Endothelial cell of umbilical vein (primary cell): ENCODE measurements at regions not wholly inside any gene's neighbourhood (a gene's known extent, or its start where the extent isn't known, plus 50 kb on each side); places are given as distances from the start of the nearest gene placed in this dataset.

Experiments
- BruUV-seq: library from RNA; stranded (reverse); fragments of 400-500 nt; replicated peaks from 2 replicates; lab custom pipeline; 2021; lab: Mats Ljungman, UMichigan
- CTCF ChIA-PET: fragments of 300-600, 350-600 bp; sonication (Branson Sonifier 250); formaldehyde crosslinking; loops from one replicate; lab custom pipeline; 2021; ENCODE audit warnings: antibody characterized with exemption, inconsistent platforms; lab: Charles Lee
- POLR2A ChIA-PET: fragments of 300-600, 350-600 bp; sonication (Branson Sonifier 250); formaldehyde crosslinking; loops from one replicate; lab custom pipeline; 2021; ENCODE audit warnings: antibody characterized with exemption, inconsistent platforms; lab: Charles Lee
- DNase-seq: peaks from one replicate; pipeline ENCODE4 v3.0.0-alpha.2; 2011; ENCODE audit warnings: low read depth, low spot score
- FAIRE-seq: peaks from 2 replicates; lab custom pipeline; 2011; peaks lifted over from hg19 to GRCh38; lab: Jason Lieb, UNC
- H2AFZ ChIP-seq: 2 replicates; pipeline ENCODE4 v1.6.0; 2012; ENCODE audit warnings: low read depth, low read length, control low read depth, inconsistent platforms
- H3K27ac ChIP-seq: 2 replicates; pipeline ENCODE4 v1.5.1; 2011; ENCODE audit warnings: low read depth, mild to moderate bottlenecking, control low read depth, low read length, moderate library complexity; ENCODE audit not compliant: insufficient read depth
- H3K27me3 ChIP-seq, 2 experiments: 2 replicates each; pipeline versions ENCODE4 v1.6.0 to v1.6.1; 2011; ENCODE audit warnings: low read length in 2 of 2, mixed read lengths in 1 of 2; ENCODE audit not compliant: control insufficient read depth in 2 of 2, insufficient read depth in 2 of 2
- H3K36me3 ChIP-seq, 2 experiments: 2 replicates in 1 of 2; 3 replicates in 1 of 2; pipeline ENCODE4 v1.5.1; 2011; ENCODE audit warnings: low read length in 2 of 2, mild to moderate bottlenecking in 1 of 2, moderate library complexity in 1 of 2; ENCODE audit not compliant: control insufficient read depth in 2 of 2, insufficient read depth in 2 of 2; ENCODE audit errors: extremely low read depth in 1 of 2
- H3K4me1 ChIP-seq: 3 replicates; pipeline ENCODE4 v1.5.1; 2011; ENCODE audit warnings: mild to moderate bottlenecking, low read length; ENCODE audit not compliant: control insufficient read depth, insufficient read depth; ENCODE audit errors: extremely low read depth
- H3K4me2 ChIP-seq: 2 replicates; pipeline ENCODE4 v1.6.1; 2011; ENCODE audit warnings: low read length, control low read depth, mixed read lengths; ENCODE audit not compliant: insufficient read depth
- H3K4me3 ChIP-seq, 3 experiments: fragments of 200-600 bp in 1 of 3; sonication (generic), shearing (Covaris generic) in 1 of 3; replicated peaks in 1 of 3; 2 replicates each; pipeline ENCODE4 v1.5.1; 2011 to 2016; ENCODE audit warnings: control low read depth in 3 of 3, low read length in 3 of 3, mild to moderate bottlenecking in 2 of 3, inconsistent platforms in 1 of 3, low read depth in 1 of 3, moderate library complexity in 1 of 3; ENCODE audit not compliant: insufficient read depth in 1 of 3
- H3K79me2 ChIP-seq: 2 replicates; pipeline ENCODE4 v1.6.0; 2012; ENCODE audit warnings: low read length, inconsistent platforms; ENCODE audit not compliant: control insufficient read depth, insufficient read depth
- H3K9ac ChIP-seq: replicated peaks from 2 replicates; pipeline ENCODE3; 2011; ENCODE audit warnings: low read length, control low read depth; ENCODE audit not compliant: insufficient read depth; ENCODE audit errors: extremely low read depth
- H3K9me1 ChIP-seq: replicated peaks from 3 replicates; pipeline ENCODE4 v1.6.0; 2011; ENCODE audit warnings: mild to moderate bottlenecking, low read length; ENCODE audit not compliant: control insufficient read depth, insufficient read depth; ENCODE audit errors: extremely low read depth
- H3K9me3 ChIP-seq: replicated peaks from 2 replicates; pipeline ENCODE4 v1.5.1; 2012; ENCODE audit warnings: low read length, inconsistent platforms; ENCODE audit not compliant: control insufficient read depth, insufficient read depth
- H4K20me1 ChIP-seq: replicated peaks from 2 replicates; pipeline ENCODE3; 2011; ENCODE audit warnings: mild to moderate bottlenecking, low read length; ENCODE audit not compliant: control insufficient read depth, insufficient read depth; ENCODE audit errors: extremely low read depth
- EZH2 ChIP-seq: IDR thresholded peaks from 2 replicates; pipeline ENCODE4 v1.6.1; 2012; ENCODE audit warnings: borderline replicate concordance, low read depth, mild to moderate bottlenecking, moderate library complexity, low read length, inconsistent platforms; ENCODE audit not compliant: severe bottlenecking
- FOS ChIP-seq: IDR thresholded peaks from 2 replicates; pipeline ENCODE4 v1.6.1; 2011; ENCODE audit warnings: mild to moderate bottlenecking, low read length, moderate library complexity, borderline replicate concordance; ENCODE audit not compliant: insufficient read depth
- GATA2 ChIP-seq: IDR thresholded peaks from 2 replicates; pipeline ENCODE4 v1.7.0; 2011; ENCODE audit warnings: low read depth, mild to moderate bottlenecking, moderate library complexity, mixed read lengths, low read length; ENCODE audit not compliant: insufficient read length, insufficient read depth
- JUN ChIP-seq: IDR thresholded peaks from 2 replicates; pipeline ENCODE4 v1.6.1; 2011; ENCODE audit warnings: borderline replicate concordance, low read depth; ENCODE audit not compliant: insufficient read length, insufficient read depth
- MYC ChIP-seq: IDR thresholded peaks from one replicate; pipeline ENCODE4 v1.6.1; 2011; ENCODE audit warnings: mild to moderate bottlenecking, low read depth, low read length
- POLR2A ChIP-seq: IDR thresholded peaks from 2 replicates; pipeline ENCODE4 v1.6.1; 2012; ENCODE audit warnings: low read depth, mild to moderate bottlenecking, control low read depth, low read length
- POLR2AphosphoS5 ChIP-seq: IDR thresholded peaks from 2 replicates; pipeline ENCODE4 v1.6.1; 2012; ENCODE audit warnings: low read depth, mild to moderate bottlenecking, control low read depth, low read length, moderate library complexity; ENCODE audit not compliant: insufficient read depth
- dilution Hi-C: fragments of 300-500 bp; cut with MboI; formaldehyde crosslinking; loops from one replicate; pipeline ENCODE4 v1.15.0; 2019; ENCODE audit warnings: low sequenced_read_pairs; ENCODE audit not compliant: extremely low pct_ligation_motif_present
- intact Hi-C: fragments of 100-400 bp; cut with micrococcal nuclease; formaldehyde crosslinking; loops from one replicate; pipeline ENCODE4 v1.10.0; 2022
- TF ChIP-seq, protein P1 (sequence below): IDR thresholded peaks from 2 replicates; pipeline ENCODE4 v1.6.1; 2011; ENCODE audit not compliant: insufficient read depth, insufficient read length
- TF ChIP-seq, protein P2 (sequence below), 2 donors: IDR thresholded peaks; 1 replicate in 1 of 2; 2 replicates in 1 of 2; pipeline ENCODE4 v1.5.1; 2011; ENCODE audit warnings: low read length in 2 of 2, mild to moderate bottlenecking in 2 of 2, moderate library complexity in 2 of 2, control low read depth in 1 of 2, inconsistent platforms in 1 of 2, low read depth in 1 of 2; ENCODE audit not compliant: insufficient read depth in 1 of 2; ENCODE audit errors: extremely low read depth in 1 of 2

DNA sequence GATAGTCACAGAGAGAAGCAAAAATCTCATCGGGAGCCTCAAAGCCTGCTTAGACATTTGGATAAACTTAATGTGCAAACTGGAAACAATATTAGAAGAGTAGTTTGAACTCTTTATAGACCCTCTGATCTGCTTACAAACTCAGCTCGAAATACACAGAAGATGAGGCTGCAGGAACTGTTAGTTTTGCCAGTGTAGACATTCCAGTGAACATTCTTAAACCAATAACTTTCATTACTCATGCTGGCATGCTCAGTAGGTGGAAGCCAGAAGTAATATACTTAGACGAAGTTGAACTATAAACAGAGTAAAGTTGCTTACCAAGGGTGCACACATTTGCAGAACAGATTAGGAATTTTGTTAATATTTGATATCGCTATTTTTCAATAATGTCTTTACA lies 303.5 kb downstream of the ANKRD50 start:
- H3K4me1 ChIP-seq, result no peaks in the 10 kb centered on the region
- no peaks in the 10 kb centered on the region for H3K79me2 ChIP-seq
- no peaks in the 10 kb centered on the region for H4K20me1 ChIP-seq
- no TSS peak for BruUV-seq
- H3K4me2 ChIP-seq, result no peak overlapping the region
- intact Hi-C loops, result no loop called here
- no peak overlapping the region for H3K27ac ChIP-seq
- DNase-seq, result no peak
- CTCF ChIA-PET, result interaction anchor here (2.2 kb wide), 1 partner anchor 11 kb away, joined by 4 read pairs; no protein-coding TSS in a partner anchor
- H3K27me3 ChIP-seq, result no peaks in the 10 kb centered on the region
- H3K9me1 ChIP-seq, result no peaks in the 10 kb centered on the region
- TF ChIP-seq POLR2A (no peak), GATA2 (no peak), FOS (no peak), EZH2 (no peak), JUN (no peak), MYC (no peak), POLR2AphosphoS5 (no peak)
- TF ChIP-seq, protein P1, sequence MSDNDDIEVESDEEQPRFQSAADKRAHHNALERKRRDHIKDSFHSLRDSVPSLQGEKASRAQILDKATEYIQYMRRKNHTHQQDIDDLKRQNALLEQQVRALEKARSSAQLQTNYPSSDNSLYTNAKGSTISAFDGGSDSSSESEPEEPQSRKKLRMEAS, result no peak
- TF ChIP-seq, protein P2, sequence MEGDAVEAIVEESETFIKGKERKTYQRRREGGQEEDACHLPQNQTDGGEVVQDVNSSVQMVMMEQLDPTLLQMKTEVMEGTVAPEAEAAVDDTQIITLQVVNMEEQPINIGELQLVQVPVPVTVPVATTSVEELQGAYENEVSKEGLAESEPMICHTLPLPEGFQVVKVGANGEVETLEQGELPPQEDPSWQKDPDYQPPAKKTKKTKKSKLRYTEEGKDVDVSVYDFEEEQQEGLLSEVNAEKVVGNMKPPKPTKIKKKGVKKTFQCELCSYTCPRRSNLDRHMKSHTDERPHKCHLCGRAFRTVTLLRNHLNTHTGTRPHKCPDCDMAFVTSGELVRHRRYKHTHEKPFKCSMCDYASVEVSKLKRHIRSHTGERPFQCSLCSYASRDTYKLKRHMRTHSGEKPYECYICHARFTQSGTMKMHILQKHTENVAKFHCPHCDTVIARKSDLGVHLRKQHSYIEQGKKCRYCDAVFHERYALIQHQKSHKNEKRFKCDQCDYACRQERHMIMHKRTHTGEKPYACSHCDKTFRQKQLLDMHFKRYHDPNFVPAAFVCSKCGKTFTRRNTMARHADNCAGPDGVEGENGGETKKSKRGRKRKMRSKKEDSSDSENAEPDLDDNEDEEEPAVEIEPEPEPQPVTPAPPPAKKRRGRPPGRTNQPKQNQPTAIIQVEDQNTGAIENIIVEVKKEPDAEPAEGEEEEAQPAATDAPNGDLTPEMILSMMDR (IDR thresholded peaks at IDR 0.05; ENCODE audit: extremely low read depth in 1 of 2, insufficient read depth in 1 of 2, low read depth in 1 of 2, low read length in 2 of 2), result no peak
- H3K4me3 ChIP-seq, result no peak overlapping the region
- H3K36me3 ChIP-seq, result no peaks in the 10 kb centered on the region
- POLR2A ChIA-PET, result no interaction called here
- FAIRE-seq, result no peak
- no peak overlapping the region for H2AFZ ChIP-seq
- dilution Hi-C loops, result no loop called here
- no peak overlapping the region for H3K9ac ChIP-seq
- no peaks in the 10 kb centered on the region for H3K9me3 ChIP-seq
